GM12891 (cell line): ENCODE measurements at regions not wholly inside any gene's neighbourhood (a gene's known extent, or its start where the extent isn't known, plus 50 kb on each side); places are given as distances from the start of the nearest gene placed in this dataset.

Experiments used
- POLR2A ChIP-seq: IDR thresholded peaks from 2 replicates; pipeline ENCODE4 v1.6.1; 2011; ENCODE audit warnings: low read depth, low read length, control low read depth
- POLR2AphosphoS5 ChIP-seq: IDR thresholded peaks from 2 replicates; pipeline ENCODE4 v1.6.1; 2011; ENCODE audit warnings: low read depth, low read length, control low read depth
- TAF1 ChIP-seq: IDR thresholded peaks from 2 replicates; pipeline ENCODE4 v1.6.1; 2011; ENCODE audit warnings: low read depth, low read length, control low read depth

GRCh38 chr4:104750008-104750407, 255.3 kb upstream of the CXXC4 start:
- TF ChIP-seq POLR2A (no peak), POLR2AphosphoS5 (no peak), TAF1 (no peak)
